ENCODE measurements at regions not wholly inside any gene's neighbourhood (a gene's known extent, or its start where the extent isn't known, plus 50 kb on each side); places are given as distances from the start of the nearest gene placed in this dataset.

DNA sequence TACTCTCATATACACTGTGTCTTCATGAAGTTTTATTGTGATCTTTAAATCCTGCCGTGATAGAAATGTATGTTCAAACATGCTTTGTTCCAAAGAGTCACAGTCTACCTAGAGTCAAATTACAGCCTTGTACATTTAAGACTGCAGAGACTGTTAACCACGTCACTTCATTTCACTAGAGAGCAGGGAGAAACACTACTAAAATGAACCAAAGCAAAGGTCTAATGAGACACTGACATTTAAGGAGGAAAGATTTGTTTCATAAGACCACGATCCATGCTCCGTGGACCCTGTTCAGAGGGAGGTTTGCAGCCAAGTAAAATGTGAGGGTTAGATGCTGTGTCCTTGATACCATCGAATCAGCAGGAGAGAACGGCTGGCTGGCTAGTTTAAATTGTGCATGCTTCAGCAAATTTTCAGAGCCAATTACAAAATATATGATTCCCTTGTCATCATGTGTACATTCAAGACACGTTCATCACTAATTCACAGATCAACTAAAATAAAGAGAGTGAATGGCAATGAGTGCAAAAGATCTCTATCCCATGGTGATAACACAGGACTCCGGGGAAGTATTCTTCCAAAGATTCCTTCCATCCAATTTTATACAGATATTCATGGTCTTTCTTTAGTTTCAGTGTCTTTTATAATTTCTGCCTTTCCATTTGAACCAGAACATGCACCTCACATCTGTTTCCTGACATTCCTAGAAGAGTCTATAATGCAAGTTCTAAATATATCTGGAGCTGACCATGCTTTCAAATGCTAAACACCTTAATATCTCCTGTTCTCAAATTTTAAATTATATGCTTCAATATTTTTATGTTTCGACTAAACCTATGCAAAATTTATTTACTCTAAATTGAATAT is 960.9 kb upstream of the FAT3 start:
- TF ChIP-seq, protein P1, sequence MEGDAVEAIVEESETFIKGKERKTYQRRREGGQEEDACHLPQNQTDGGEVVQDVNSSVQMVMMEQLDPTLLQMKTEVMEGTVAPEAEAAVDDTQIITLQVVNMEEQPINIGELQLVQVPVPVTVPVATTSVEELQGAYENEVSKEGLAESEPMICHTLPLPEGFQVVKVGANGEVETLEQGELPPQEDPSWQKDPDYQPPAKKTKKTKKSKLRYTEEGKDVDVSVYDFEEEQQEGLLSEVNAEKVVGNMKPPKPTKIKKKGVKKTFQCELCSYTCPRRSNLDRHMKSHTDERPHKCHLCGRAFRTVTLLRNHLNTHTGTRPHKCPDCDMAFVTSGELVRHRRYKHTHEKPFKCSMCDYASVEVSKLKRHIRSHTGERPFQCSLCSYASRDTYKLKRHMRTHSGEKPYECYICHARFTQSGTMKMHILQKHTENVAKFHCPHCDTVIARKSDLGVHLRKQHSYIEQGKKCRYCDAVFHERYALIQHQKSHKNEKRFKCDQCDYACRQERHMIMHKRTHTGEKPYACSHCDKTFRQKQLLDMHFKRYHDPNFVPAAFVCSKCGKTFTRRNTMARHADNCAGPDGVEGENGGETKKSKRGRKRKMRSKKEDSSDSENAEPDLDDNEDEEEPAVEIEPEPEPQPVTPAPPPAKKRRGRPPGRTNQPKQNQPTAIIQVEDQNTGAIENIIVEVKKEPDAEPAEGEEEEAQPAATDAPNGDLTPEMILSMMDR (conservative IDR thresholded peaks at IDR 0.05 in 1 of 2, IDR thresholded peaks at IDR 0.05 in 1 of 2; ENCODE audit: extremely low read depth in 1 of 2, insufficient read depth in 1 of 2, low read depth in 1 of 2, low read length in 2 of 2): no peak
- no peak for TF ChIP-seq EZH2 (IDR thresholded peaks at IDR 0.05; ENCODE audit: borderline replicate concordance, low read length)
